HL-60 (cell line): ENCODE measurements at regions not wholly inside any gene's neighbourhood (a gene's known extent, or its start where the extent isn't known, plus 50 kb on each side); places are given as distances from the start of the nearest gene placed in this dataset.

ENCODE experiments used
- DNase-seq, 2 experiments: peaks; one replicate each; pipeline ENCODE4 v3.0.0-alpha.2; 2010 to 2020; ENCODE audit warnings: low read depth in 1 of 2, low spot score in 1 of 2
- H3K27ac ChIP-seq: fragments of 250-450 bp; sonication (Bioruptor Pico); replicated peaks from 2 replicates; pipeline ENCODE4 v1.5.1; 2020; ENCODE audit warnings: mild to moderate bottlenecking, moderate library complexity
- H3K27me3 ChIP-seq: fragments of 250-450 bp; sonication (Bioruptor Pico); 2 replicates; pipeline ENCODE4 v1.5.1; 2021; ENCODE audit warnings: mild to moderate bottlenecking, moderate library complexity; ENCODE audit not compliant: insufficient read depth, poor library complexity, severe bottlenecking
- H3K4me3 ChIP-seq: replicated peaks from 2 replicates; pipeline ENCODE4 v1.5.1; 2011; ENCODE audit warnings: mild to moderate bottlenecking, control low read depth, low read length; ENCODE audit not compliant: insufficient read depth
- GABPA ChIP-seq: IDR thresholded peaks from 2 replicates; pipeline ENCODE4 v1.6.1; 2012; ENCODE audit warnings: low read depth
- POLR2AphosphoS5 ChIP-seq: IDR thresholded peaks from 2 replicates; pipeline ENCODE4 v1.6.1; 2012; ENCODE audit warnings: low read depth
- SPI1 ChIP-seq: IDR thresholded peaks from 2 replicates; pipeline ENCODE4 v1.6.1; 2012; ENCODE audit warnings: low read depth, mild to moderate bottlenecking, borderline replicate concordance
- TF ChIP-seq, protein P1 (sequence below): IDR thresholded peaks from 2 replicates; pipeline ENCODE4 v1.6.1; 2012; ENCODE audit warnings: low read depth; ENCODE audit not compliant: insufficient replicate concordance
- TF ChIP-seq, protein P2 (sequence below): IDR thresholded peaks from one replicate; pipeline ENCODE4 v1.5.1; 2011; ENCODE audit warnings: low read length, control low read depth, inconsistent platforms; ENCODE audit not compliant: insufficient read depth

DNA sequence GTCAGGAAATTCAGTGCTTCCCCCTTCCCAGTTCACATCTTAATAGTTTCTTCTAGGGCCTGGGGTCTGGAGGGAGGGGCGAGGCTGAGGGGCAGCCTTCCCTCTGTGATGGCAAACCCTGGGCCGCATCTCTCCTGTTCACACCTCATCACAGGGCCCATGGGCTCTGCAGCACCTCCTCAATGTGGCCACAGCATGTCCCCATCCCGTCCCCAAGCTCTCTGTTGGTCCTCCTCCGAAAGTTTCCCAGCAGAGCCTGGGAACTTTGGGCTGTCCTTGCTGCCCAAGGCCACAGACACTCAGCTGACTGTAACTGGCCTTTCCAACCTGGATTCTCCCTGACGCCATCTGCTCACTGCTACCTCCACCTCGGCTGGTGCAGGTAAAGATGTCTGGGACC lies 112.7 kb upstream of the PTPRM start:
- Histone ChIP-seq H3K4me3 (no peak overlapping the region), H3K27ac (no peak overlapping the region), H3K27me3 (no peaks in the 10 kb centered on the region)
- TF ChIP-seq POLR2AphosphoS5 (no peak), SPI1 (no peak), GABPA (no peak)
- TF ChIP-seq, protein P1, sequence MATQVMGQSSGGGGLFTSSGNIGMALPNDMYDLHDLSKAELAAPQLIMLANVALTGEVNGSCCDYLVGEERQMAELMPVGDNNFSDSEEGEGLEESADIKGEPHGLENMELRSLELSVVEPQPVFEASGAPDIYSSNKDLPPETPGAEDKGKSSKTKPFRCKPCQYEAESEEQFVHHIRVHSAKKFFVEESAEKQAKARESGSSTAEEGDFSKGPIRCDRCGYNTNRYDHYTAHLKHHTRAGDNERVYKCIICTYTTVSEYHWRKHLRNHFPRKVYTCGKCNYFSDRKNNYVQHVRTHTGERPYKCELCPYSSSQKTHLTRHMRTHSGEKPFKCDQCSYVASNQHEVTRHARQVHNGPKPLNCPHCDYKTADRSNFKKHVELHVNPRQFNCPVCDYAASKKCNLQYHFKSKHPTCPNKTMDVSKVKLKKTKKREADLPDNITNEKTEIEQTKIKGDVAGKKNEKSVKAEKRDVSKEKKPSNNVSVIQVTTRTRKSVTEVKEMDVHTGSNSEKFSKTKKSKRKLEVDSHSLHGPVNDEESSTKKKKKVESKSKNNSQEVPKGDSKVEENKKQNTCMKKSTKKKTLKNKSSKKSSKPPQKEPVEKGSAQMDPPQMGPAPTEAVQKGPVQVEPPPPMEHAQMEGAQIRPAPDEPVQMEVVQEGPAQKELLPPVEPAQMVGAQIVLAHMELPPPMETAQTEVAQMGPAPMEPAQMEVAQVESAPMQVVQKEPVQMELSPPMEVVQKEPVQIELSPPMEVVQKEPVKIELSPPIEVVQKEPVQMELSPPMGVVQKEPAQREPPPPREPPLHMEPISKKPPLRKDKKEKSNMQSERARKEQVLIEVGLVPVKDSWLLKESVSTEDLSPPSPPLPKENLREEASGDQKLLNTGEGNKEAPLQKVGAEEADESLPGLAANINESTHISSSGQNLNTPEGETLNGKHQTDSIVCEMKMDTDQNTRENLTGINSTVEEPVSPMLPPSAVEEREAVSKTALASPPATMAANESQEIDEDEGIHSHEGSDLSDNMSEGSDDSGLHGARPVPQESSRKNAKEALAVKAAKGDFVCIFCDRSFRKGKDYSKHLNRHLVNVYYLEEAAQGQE: no peak
- TF ChIP-seq, protein P2, sequence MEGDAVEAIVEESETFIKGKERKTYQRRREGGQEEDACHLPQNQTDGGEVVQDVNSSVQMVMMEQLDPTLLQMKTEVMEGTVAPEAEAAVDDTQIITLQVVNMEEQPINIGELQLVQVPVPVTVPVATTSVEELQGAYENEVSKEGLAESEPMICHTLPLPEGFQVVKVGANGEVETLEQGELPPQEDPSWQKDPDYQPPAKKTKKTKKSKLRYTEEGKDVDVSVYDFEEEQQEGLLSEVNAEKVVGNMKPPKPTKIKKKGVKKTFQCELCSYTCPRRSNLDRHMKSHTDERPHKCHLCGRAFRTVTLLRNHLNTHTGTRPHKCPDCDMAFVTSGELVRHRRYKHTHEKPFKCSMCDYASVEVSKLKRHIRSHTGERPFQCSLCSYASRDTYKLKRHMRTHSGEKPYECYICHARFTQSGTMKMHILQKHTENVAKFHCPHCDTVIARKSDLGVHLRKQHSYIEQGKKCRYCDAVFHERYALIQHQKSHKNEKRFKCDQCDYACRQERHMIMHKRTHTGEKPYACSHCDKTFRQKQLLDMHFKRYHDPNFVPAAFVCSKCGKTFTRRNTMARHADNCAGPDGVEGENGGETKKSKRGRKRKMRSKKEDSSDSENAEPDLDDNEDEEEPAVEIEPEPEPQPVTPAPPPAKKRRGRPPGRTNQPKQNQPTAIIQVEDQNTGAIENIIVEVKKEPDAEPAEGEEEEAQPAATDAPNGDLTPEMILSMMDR: no peak
- DNase-seq: no peak

DNA sequence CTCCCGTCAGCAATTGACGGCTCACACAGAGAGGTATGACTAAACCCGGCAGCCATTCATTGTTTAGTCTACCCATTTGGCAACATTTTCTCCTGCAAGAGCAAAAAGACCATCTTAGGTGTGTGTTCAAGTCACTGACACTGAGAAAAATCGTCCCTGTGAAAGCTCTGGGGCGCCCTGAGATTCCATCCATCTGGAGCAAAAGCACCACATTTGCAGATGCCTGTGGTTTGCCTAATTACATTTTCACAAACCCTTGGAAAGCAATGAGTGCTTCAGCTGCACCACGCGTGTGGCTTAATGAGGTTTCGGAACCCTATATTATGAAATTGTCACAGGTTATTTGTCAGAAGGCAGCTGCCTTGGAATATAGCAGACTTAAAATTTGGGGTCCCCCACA lies 110.7 kb upstream of the PTPRM start:
- Histone ChIP-seq H3K27ac (no peak overlapping the region), H3K4me3 (no peak overlapping the region), H3K27me3 (no peaks in the 10 kb centered on the region)
- TF ChIP-seq POLR2AphosphoS5: no peak
- TF ChIP-seq, protein P1: no peak
- TF ChIP-seq GABPA: no peak
- TF ChIP-seq SPI1: no peak
- TF ChIP-seq, protein P2: no peak
- no peak for DNase-seq

DNA sequence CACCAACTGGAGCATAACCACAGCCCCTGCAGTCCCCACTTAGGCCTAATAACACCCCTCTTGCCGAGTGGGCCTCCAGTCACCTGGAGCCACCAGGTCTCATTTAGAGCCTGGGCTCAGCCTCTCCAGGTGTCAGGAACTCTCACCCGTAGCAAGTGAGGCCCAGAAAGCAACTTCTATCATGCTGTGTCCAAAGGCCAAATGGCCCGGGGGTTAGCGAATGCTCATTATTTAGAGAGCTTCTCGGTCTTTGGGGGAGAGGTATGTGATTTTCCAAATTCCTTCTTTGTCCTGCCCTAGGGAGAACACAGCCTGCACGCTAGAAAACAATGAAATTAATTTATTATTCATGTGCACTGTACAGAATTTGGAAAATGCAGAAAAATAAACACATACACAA lies 109.9 kb upstream of the PTPRM start:
- TF ChIP-seq, protein P1: no peak
- TF ChIP-seq SPI1: no peak
- no peak for TF ChIP-seq GABPA
- TF ChIP-seq, protein P2: no peak
- TF ChIP-seq POLR2AphosphoS5: no peak
- H3K4me3 ChIP-seq: no peak overlapping the region
- DNase-seq: no peak

More for the DNA sequence above, 109.9 kb upstream of the PTPRM start:
- Histone ChIP-seq H3K27me3 (no peaks in the 10 kb centered on the region), H3K27ac (no peak overlapping the region)
